RWPE2 (cell line): ENCODE measurements at regions not wholly inside any gene's neighbourhood (a gene's known extent, or its start where the extent isn't known, plus 50 kb on each side); places are given as distances from the start of the nearest gene placed in this dataset.
"Not testable (repeated sequence)": the region's sequence is repeated elsewhere in the genome, so short reads cannot be mapped to it uniquely, and the experiment has no call there.

ENCODE experiments used
- ATAC-seq: fragments of 200-7000 bp; cut with Tn5 transposase; 3 replicates; pipeline ENCODE4 v1.9.1; 2021; ENCODE audit warnings: low read depth
- DNase-seq: peaks from one replicate; pipeline ENCODE4 v3.0.0-alpha.2; 2020; ENCODE audit warnings: low spot score
- H3K27ac ChIP-seq: fragments of 450-650 bp; 2 replicates; pipeline ENCODE4 v1.5.1; 2017; ENCODE audit warnings: mild to moderate bottlenecking; ENCODE audit not compliant: poor library complexity, severe bottlenecking
- H3K27me3 ChIP-seq: fragments of 250-450 bp; sonication (Bioruptor Pico); 2 replicates; pipeline ENCODE4 v1.5.1; 2021; ENCODE audit warnings: mild to moderate bottlenecking, moderate library complexity; ENCODE audit not compliant: insufficient read depth, poor library complexity, severe bottlenecking
- H3K36me3 ChIP-seq: fragments of 250-450 bp; sonication (Bioruptor Pico); 2 replicates; pipeline ENCODE4 v1.5.1; 2020; ENCODE audit warnings: low read depth, mild to moderate bottlenecking, moderate library complexity
- H3K4me1 ChIP-seq: fragments of 250-450 bp; sonication (Bioruptor Pico); 2 replicates; pipeline ENCODE4 v1.5.1; 2021; ENCODE audit warnings: mild to moderate bottlenecking, moderate library complexity; ENCODE audit not compliant: insufficient read depth, poor library complexity, severe bottlenecking
- H3K4me3 ChIP-seq: fragments of 250-450 bp; sonication (Bioruptor Pico); 2 replicates; pipeline ENCODE4 v1.5.1; 2021; ENCODE audit warnings: mild to moderate bottlenecking, moderate library complexity; ENCODE audit not compliant: severe bottlenecking
- H3K9me3 ChIP-seq: fragments of 250-450 bp; sonication (Bioruptor Pico); 2 replicates; pipeline ENCODE4 v1.5.1; 2021; ENCODE audit warnings: mild to moderate bottlenecking, moderate library complexity; ENCODE audit not compliant: severe bottlenecking
- CTCF ChIP-seq: fragments of 450-650 bp; IDR thresholded peaks from one replicate; pipeline ENCODE4 v1.5.1; 2017; ENCODE audit warnings: mild to moderate bottlenecking, moderate library complexity; ENCODE audit not compliant: poor library complexity, severe bottlenecking

GRCh38 chr10:55630491-55631056 is 730.5 kb downstream of the ZWINT start:
- Histone ChIP-seq H3K4me1 (no peaks in the 10 kb centered on the region), H3K27ac (no peak overlapping the region), H3K4me3 (peak overlapping the region; percentile 17), H3K9me3 (no peaks in the 10 kb centered on the region), H3K27me3 (peaks cover 68% of the 10 kb centered on the region), H3K36me3 (no peaks in the 10 kb centered on the region)
- ATAC-seq (peak; percentile 47), DNase-seq (no peak)
- TF ChIP-seq CTCF = no peak

- peak; percentile 52 for TF ChIP-seq CTCF
- no peak overlapping the region for H3K4me3 ChIP-seq
- peak; percentile 61; the same call in 2 of the 3 replicates for ATAC-seq
- H3K36me3 ChIP-seq = no peaks in the 10 kb centered on the region
- H3K27me3 ChIP-seq = peaks cover 65% of the 10 kb centered on the region
- peak; percentile 45 for DNase-seq
- H3K9me3 ChIP-seq = no peaks in the 10 kb centered on the region
- no peak overlapping the region for H3K27ac ChIP-seq
- no peaks in the 10 kb centered on the region for H3K4me1 ChIP-seq
Observed at GRCh38 chr10:55629793-55630490, 731.1 kb downstream of the ZWINT start.

- no peaks in the 10 kb centered on the region for H3K9me3 ChIP-seq
- TF ChIP-seq CTCF = no peak
- peaks cover 60% of the 10 kb centered on the region for H3K27me3 ChIP-seq
- DNase-seq = no peak
- ATAC-seq = no peak
- no peaks in the 10 kb centered on the region for H3K36me3 ChIP-seq
- H3K4me1 ChIP-seq = no peaks in the 10 kb centered on the region
- H3K27ac ChIP-seq = no peak overlapping the region
- no peak overlapping the region for H3K4me3 ChIP-seq
Observed at GRCh38 chr10:55628260-55628701, 732.8 kb downstream of the ZWINT start.

- no peak for TF ChIP-seq CTCF
- DNase-seq (no peak), ATAC-seq (no peak)
- Histone ChIP-seq H3K36me3 (no peaks in the 10 kb centered on the region), H3K4me3 (no peak overlapping the region), H3K27ac (no peak overlapping the region), H3K4me1 (no peaks in the 10 kb centered on the region), H3K27me3 (peaks cover 53% of the 10 kb centered on the region), H3K9me3 (no peaks in the 10 kb centered on the region)
Observed at GRCh38 chr10:55627501-55628051, 733.5 kb downstream of the ZWINT start.

GRCh38 chr10:55601690-55602478 is 759.2 kb downstream of the ZWINT start:
- H3K27ac ChIP-seq, H3K9me3 ChIP-seq, H3K36me3 ChIP-seq, H3K4me3 ChIP-seq, H3K4me1 ChIP-seq, ATAC-seq, DNase-seq, H3K27me3 ChIP-seq: not testable (repeated sequence)
